BLaER1 (cell line): ENCODE measurements at regions not wholly inside any gene's neighbourhood (a gene's known extent, or its start where the extent isn't known, plus 50 kb on each side); places are given as distances from the start of the nearest gene placed in this dataset.

Source experiments
- H3K27ac ChIP-seq: shearing (Covaris generic); formaldehyde crosslinking; 2 replicates; pipeline ENCODE4 v1.8.1; 2022
- H3K27me3 ChIP-seq: shearing (Covaris generic); formaldehyde crosslinking; 2 replicates; pipeline ENCODE4 v1.8.1; 2022
- H3K36me3 ChIP-seq: shearing (Covaris generic); formaldehyde crosslinking; 2 replicates; pipeline ENCODE4 v1.8.1; 2022
- H3K4me1 ChIP-seq: shearing (Covaris generic); formaldehyde crosslinking; 2 replicates; pipeline ENCODE4 v1.8.1; 2022
- H3K4me2 ChIP-seq: shearing (Covaris generic); formaldehyde crosslinking; 2 replicates; pipeline ENCODE4 v1.8.1; 2022
- H3K4me3 ChIP-seq: shearing (Covaris generic); formaldehyde crosslinking; 2 replicates; pipeline ENCODE4 v1.8.1; 2022
- H3K9ac ChIP-seq: shearing (Covaris generic); formaldehyde crosslinking; 2 replicates; pipeline ENCODE4 v1.8.1; 2022
- H3K9me3 ChIP-seq: shearing (Covaris generic); formaldehyde crosslinking; 2 replicates; pipeline ENCODE4 v1.8.1; 2022
- H4K20me1 ChIP-seq: shearing (Covaris generic); formaldehyde crosslinking; 2 replicates; pipeline ENCODE4 v1.8.1; 2022
- Cebpa-rat ChIP-seq: shearing (Covaris generic); IDR thresholded peaks from 2 replicates; pipeline ENCODE4 v1.8.1; 2022

DNA sequence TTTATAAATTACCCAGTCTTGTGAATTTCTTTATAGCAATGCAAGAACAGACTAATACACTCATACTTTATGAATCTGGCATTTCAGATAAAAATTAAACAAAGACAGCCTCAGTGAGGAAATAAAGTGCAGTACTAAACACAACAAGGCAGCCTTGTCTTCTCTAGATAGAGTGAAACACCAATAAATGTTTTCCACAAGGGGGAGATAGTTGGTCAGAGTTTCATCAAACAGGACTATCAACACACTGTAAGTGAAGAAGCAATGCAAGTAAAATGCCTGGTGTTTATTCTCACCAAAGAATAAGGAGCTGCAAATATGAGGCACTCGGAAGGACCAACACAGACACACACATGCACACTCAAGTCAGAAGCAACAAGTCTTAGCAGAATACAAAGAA, 62.8 kb downstream of the FAM9B start:
- Histone ChIP-seq H3K9ac (no peak overlapping the region), H3K4me1 (no peaks in the 10 kb centered on the region), H3K4me2 (no peak overlapping the region), H3K9me3 (0 out of 2 replicates have a peak, but pooled peaks cover 3% of the 10 kb centered on the region), H4K20me1 (no peaks in the 10 kb centered on the region), H3K36me3 (no peaks in the 10 kb centered on the region), H3K27ac (no peak overlapping the region), H3K4me3 (no peak overlapping the region), H3K27me3 (no peaks in the 10 kb centered on the region)
- TF ChIP-seq Cebpa-rat, result no peak

DNA sequence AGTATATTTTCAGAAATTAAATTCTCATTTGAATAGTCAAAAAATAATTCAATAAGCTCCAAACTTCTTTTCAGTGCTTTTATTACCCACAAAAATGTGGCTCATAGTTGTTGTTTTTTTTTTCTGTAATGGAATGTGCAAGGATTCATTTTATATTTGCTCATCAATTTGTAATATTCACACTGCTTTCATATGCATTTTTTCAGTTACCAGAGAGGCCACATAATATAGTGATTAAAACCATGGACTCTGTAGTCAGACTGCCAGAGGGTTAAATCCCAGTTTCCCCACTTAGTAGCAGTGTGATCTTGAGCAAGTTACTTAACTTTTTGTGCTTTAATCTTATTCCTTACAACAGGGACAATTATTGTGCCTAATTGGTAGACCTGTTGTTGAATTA, 64.5 kb downstream of the FAM9B start:
- Histone ChIP-seq H4K20me1 (no peaks in the 10 kb centered on the region), H3K4me2 (no peak overlapping the region), H3K27me3 (no peaks in the 10 kb centered on the region), H3K36me3 (no peaks in the 10 kb centered on the region), H3K9ac (no peak overlapping the region), H3K4me3 (no peak overlapping the region), H3K4me1 (no peaks in the 10 kb centered on the region), H3K9me3 (peaks cover 15% of the 10 kb centered on the region), H3K27ac (no peak overlapping the region)
- TF ChIP-seq Cebpa-rat, result no peak

DNA sequence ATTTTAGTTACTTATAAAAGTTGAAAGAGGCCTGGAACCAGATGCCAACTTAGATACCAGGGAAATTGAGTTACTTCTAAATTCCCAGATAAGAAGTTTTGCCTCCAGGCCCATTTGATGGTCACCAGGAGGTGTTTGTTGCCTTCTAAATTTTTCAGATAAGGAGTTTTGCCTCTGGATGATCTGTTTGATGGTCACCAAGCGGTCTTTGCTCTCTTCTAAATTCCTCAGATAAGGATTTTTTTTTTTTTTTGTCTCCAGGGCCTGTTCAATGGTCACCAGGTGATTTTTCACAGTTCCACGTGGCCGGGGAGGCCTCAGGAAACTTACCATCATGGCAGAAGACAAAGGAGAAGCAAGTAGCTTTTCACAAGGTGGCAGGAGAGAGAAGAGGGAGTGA, 66.5 kb downstream of the FAM9B start:
- H3K36me3 ChIP-seq, result no peaks in the 10 kb centered on the region
- H3K9me3 ChIP-seq, result peaks cover 25% of the 10 kb centered on the region
- no peak overlapping the region for H3K9ac ChIP-seq
- H3K4me3 ChIP-seq, result no peak overlapping the region
- no peak overlapping the region for H3K4me2 ChIP-seq
- H3K4me1 ChIP-seq, result no peaks in the 10 kb centered on the region
- no peaks in the 10 kb centered on the region for H4K20me1 ChIP-seq
- no peak overlapping the region for H3K27ac ChIP-seq
- no peak for TF ChIP-seq Cebpa-rat
- H3K27me3 ChIP-seq, result no peaks in the 10 kb centered on the region

DNA sequence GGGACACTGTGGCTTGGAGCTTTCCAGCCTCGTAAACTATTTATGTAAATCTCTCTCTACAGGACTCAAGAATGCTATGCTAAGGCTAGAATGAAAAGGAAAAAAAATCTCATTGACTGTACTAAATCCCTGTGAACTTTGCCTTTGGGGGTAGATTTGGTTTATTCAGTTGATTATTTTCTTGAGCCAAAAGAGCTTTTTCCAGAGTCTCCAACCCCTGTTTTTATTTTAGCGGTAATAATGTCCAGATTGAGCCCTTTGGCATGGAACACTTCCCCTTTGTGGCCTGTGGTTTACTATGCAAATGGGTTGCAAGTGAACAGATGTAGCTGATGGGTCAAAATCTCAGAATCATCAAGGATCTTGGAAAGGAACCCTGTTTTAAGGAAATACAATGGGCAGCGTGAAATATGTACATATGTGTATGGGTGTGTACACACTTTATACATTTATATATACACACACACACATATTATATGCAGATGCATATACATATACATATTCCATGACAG, 72.9 kb downstream of the FAM9B start:
- H3K4me2 ChIP-seq, result peak overlapping the region; percentile 31
- H3K36me3 ChIP-seq, result no peaks in the 10 kb centered on the region
- H3K4me1 ChIP-seq, result peaks cover 20% of the 10 kb centered on the region
- H3K27ac ChIP-seq, result no peak overlapping the region
- H3K9ac ChIP-seq, result no peak overlapping the region
- H3K27me3 ChIP-seq, result no peaks in the 10 kb centered on the region
- no peaks in the 10 kb centered on the region for H4K20me1 ChIP-seq
- H3K4me3 ChIP-seq, result no peak overlapping the region
- TF ChIP-seq Cebpa-rat, result no peak
- H3K9me3 ChIP-seq, result peaks cover 22% of the 10 kb centered on the region

DNA sequence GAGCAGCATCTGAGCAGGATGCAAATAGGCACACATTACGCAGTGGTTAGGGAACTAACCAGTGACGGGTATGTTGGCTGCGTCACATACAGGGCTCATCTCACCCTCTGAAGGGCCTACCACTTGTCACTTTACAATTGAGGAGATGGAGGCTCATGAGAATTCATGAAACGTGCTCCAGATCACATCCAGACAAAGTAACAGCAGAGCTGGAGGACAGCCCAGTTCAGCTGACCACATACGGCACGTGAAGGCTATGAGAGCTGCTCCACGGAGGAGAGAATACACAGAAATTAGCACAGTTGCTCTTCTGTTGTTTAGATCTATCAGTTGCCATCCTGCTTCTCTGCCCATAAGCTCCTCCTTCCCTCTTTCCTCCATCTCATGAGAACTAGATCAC, 78.4 kb downstream of the FAM9B start:
- no peak overlapping the region for H3K9ac ChIP-seq
- no peak overlapping the region for H3K4me3 ChIP-seq
- no peaks in the 10 kb centered on the region for H3K9me3 ChIP-seq
- no peaks in the 10 kb centered on the region for H3K36me3 ChIP-seq
- peaks cover 10% of the 10 kb centered on the region for H3K4me1 ChIP-seq
- no peak overlapping the region for H3K4me2 ChIP-seq
- no peak overlapping the region for H3K27ac ChIP-seq
- no peaks in the 10 kb centered on the region for H4K20me1 ChIP-seq
- TF ChIP-seq Cebpa-rat, result no peak
- H3K27me3 ChIP-seq, result no peaks in the 10 kb centered on the region

DNA sequence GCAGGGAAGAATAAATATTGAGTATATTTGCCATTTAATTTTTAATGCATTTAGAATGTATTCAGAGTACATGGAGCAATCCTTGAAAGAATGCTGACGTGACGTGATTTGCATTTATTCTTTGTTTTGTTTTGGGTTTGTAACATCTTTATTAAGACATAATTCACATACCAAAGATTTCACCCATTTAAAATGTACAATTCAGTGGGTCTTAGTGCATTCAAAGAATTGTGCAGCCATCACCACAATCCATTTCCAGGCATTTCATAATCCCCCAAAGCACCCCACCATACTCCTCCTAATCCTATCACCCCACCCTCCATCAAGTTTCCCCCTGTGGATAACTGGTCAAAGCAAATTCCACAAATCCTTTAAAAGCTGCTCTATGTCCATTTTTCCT, 87.4 kb downstream of the FAM9B start:
- Histone ChIP-seq H3K27ac (no peak overlapping the region), H3K36me3 (no peaks in the 10 kb centered on the region), H4K20me1 (no peaks in the 10 kb centered on the region), H3K4me2 (no peak overlapping the region), H3K4me1 (no peaks in the 10 kb centered on the region), H3K9me3 (no peaks in the 10 kb centered on the region), H3K27me3 (no peaks in the 10 kb centered on the region), H3K4me3 (no peak overlapping the region), H3K9ac (no peak overlapping the region)
- no peak for TF ChIP-seq Cebpa-rat

DNA sequence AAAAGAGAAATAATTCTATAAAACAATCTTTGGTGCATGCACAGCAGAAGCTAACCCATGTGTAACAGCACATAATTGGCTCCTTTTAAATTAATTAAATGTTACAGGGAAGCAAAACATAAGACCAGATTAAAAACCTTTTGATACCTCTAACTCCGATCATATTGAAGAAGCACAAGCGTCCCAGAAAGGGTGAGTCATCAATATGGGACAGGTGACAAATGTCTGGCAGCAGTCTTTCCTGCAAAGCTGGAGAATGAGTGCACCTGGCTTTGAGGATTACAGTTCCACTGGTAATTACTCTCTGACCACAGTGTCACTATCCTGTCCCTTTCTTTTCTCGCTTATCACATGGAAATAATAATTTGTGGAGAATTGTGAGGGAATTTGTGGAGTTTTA, 94.6 kb downstream of the FAM9B start:
- H3K36me3 ChIP-seq, result no peaks in the 10 kb centered on the region
- no peak overlapping the region for H3K4me2 ChIP-seq
- no peaks in the 10 kb centered on the region for H4K20me1 ChIP-seq
- H3K9ac ChIP-seq, result no peak overlapping the region
- no peak overlapping the region for H3K27ac ChIP-seq
- H3K4me1 ChIP-seq, result no peaks in the 10 kb centered on the region
- no peaks in the 10 kb centered on the region for H3K27me3 ChIP-seq
- no peak overlapping the region for H3K4me3 ChIP-seq
- H3K9me3 ChIP-seq, result no peaks in the 10 kb centered on the region
- TF ChIP-seq Cebpa-rat, result no peak

DNA sequence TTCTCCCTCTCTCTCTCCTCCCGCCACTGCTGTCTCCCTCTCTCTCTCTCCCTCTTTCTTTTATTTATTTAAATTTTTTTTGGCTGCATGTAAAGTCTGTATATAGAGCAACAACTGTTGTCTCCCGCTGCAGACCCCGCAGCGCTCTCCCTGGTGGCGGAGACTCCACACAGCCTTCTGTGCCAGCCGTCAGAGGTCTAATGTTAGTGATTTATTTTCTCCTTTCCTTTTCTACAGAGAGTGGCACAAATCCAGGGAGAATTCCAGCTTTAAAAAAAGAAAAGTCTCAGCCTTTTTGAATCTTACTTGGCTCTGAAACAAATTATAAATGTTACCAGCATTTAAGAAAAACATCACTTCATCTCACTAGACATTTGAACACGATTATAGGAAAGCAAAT, 106.2 kb downstream of the FAM9B start:
- Histone ChIP-seq H3K4me3 (no peak overlapping the region), H3K9ac (no peak overlapping the region), H3K36me3 (no peaks in the 10 kb centered on the region), H4K20me1 (no peaks in the 10 kb centered on the region), H3K4me2 (no peak overlapping the region), H3K9me3 (no peaks in the 10 kb centered on the region), H3K4me1 (no peaks in the 10 kb centered on the region), H3K27ac (no peak overlapping the region), H3K27me3 (no peaks in the 10 kb centered on the region)
- no peak for TF ChIP-seq Cebpa-rat

DNA sequence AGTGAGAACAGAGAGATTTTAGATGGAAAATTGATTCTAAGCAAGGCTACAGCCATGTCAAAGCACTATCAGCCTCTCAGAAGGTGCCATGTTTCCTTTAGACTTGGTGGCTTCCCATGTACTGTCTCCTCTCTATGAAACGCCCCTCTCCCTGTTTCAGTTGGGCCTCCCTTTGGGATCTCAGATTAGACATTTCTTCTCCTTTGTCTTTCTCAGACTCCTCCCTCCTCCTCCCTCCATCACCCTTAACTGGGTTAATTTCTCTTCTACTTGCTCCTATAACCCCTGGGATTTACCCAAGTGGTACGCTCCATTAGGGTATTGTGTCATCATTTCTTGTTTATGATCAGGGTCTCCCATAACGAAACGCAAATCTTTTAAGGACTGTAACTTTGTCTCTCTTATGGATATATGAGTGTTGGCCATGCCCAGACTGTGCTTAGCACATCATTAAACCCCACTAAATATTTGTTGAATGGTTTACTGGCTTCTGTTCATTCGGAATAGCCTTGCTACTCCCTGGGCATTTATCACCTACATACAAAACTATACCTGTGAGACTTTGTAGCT, 106.8 kb downstream of the FAM9B start:
- Histone ChIP-seq H3K4me3 (no peak overlapping the region), H3K27ac (no peak overlapping the region), H3K36me3 (no peaks in the 10 kb centered on the region), H3K9ac (no peak overlapping the region), H3K4me1 (no peaks in the 10 kb centered on the region), H4K20me1 (no peaks in the 10 kb centered on the region), H3K27me3 (no peaks in the 10 kb centered on the region), H3K9me3 (no peaks in the 10 kb centered on the region), H3K4me2 (no peak overlapping the region)
- TF ChIP-seq Cebpa-rat, result no peak

DNA sequence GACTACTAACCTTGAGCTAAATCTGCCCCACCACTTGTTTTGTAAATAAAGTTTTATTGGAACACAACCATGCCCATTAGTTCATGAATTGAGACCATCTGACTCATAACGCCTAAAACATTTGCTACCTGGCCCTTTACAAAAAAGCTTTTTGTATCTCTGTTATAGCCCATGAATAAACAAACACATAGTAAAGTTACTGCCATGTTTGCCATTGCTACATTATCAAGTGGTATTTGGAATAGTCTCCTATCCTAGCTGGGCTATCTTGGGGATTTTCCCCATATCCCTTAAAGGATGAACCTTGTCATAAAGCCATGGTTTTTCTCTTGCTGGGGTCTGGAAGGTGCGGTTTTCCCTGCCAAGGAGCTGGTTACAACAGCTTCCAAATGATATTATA, 112.3 kb downstream of the FAM9B start:
- Histone ChIP-seq H3K9me3 (no peaks in the 10 kb centered on the region), H3K36me3 (no peaks in the 10 kb centered on the region), H3K4me3 (no peak overlapping the region), H3K27me3 (no peaks in the 10 kb centered on the region), H3K27ac (no peak overlapping the region), H4K20me1 (no peaks in the 10 kb centered on the region), H3K9ac (no peak overlapping the region), H3K4me2 (no peak overlapping the region), H3K4me1 (peaks cover 7% of the 10 kb centered on the region)
- no peak for TF ChIP-seq Cebpa-rat

DNA sequence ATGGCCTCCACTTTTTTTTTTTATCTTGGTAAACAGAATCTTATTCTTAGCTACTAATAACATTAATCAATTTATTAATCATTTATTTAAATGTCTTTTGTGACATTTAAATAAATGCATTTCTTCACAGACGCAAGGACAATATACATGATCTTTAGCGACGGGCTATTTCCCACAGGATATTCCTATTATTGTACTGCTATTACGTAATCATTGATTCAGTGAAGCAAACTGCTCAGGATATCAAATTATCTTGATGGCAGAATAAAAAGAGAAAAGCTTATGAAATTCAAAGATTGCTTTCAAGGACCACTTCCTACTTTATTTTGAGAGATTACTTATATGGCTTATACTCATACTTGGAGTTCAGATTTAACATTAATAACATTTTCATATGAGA, 114.1 kb downstream of the FAM9B start:
- peaks cover 7% of the 10 kb centered on the region for H3K4me1 ChIP-seq
- no peak overlapping the region for H3K27ac ChIP-seq
- no peak overlapping the region for H3K4me2 ChIP-seq
- H3K36me3 ChIP-seq, result no peaks in the 10 kb centered on the region
- no peaks in the 10 kb centered on the region for H3K9me3 ChIP-seq
- H3K9ac ChIP-seq, result no peak overlapping the region
- H4K20me1 ChIP-seq, result no peaks in the 10 kb centered on the region
- TF ChIP-seq Cebpa-rat, result no peak; the same call in 1 of the 2 replicates
- no peaks in the 10 kb centered on the region for H3K27me3 ChIP-seq
- no peak overlapping the region for H3K4me3 ChIP-seq
